ENCODE measurements at regions not wholly inside any gene's neighbourhood (a gene's known extent, or its start where the extent isn't known, plus 50 kb on each side); places are given as distances from the start of the nearest gene placed in this dataset.

GRCh38 chr10:109679478-109679877 is 243.8 kb downstream of the XPNPEP1 start:
- intact Hi-C loops (cut with DNase I; ENCODE audit: low total_unique reads): no loop called here
- H3K9me3 ChIP-seq: no peaks in the 10 kb centered on the region
- H3K36me3 ChIP-seq: no peaks in the 10 kb centered on the region
- no peak overlapping the region for H3K4me3 ChIP-seq
- H3K27me3 ChIP-seq: no peaks in the 10 kb centered on the region
- H3K27ac ChIP-seq: no peak overlapping the region
- no peak for TF ChIP-seq POLR2A (IDR thresholded peaks at IDR 0.05)
- no peak for TF ChIP-seq CTCF (IDR thresholded peaks at IDR 0.05)
- no peaks in the 10 kb centered on the region for H3K4me1 ChIP-seq
- no peak for DNase-seq

- H3K9me3 ChIP-seq: no peaks in the 10 kb centered on the region
- intact Hi-C loops (cut with DNase I; ENCODE audit: low total_unique reads): no loop called here
- H3K4me1 ChIP-seq: no peaks in the 10 kb centered on the region
- no peak overlapping the region for H3K27ac ChIP-seq
- no peak overlapping the region for H3K4me3 ChIP-seq
- no peaks in the 10 kb centered on the region for H3K27me3 ChIP-seq
- no peak for TF ChIP-seq POLR2A (IDR thresholded peaks at IDR 0.05)
- no peak for TF ChIP-seq CTCF (IDR thresholded peaks at IDR 0.05)
- H3K36me3 ChIP-seq: no peaks in the 10 kb centered on the region
- no peak for DNase-seq
Measured at GRCh38 chr10:109678857-109679256, 244.5 kb downstream of the XPNPEP1 start.

DNA sequence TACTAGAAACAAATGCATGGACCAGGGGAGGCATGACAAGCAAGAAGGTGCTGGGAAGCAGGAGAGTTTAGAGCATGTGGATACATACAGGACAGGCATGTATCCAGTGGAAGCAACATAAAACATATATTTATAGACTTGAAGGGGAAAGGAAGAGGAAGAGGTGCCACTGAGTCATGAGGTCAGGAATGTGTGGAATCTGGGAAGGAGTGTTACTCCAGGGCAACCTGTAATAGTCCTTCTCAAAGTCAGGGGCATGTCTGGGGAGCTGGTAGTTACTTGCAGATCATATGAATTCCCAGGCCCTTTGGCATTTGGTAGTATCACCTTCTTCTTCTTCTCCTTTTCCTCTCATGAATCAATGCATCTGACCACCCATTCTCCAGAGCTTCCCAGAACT is 246.6 kb downstream of the XPNPEP1 start:
- Histone ChIP-seq H3K4me3 (no peak overlapping the region), H3K27me3 (no peaks in the 10 kb centered on the region), H3K4me1 (no peaks in the 10 kb centered on the region), H3K36me3 (no peaks in the 10 kb centered on the region), H3K9me3 (no peaks in the 10 kb centered on the region), H3K27ac (no peak overlapping the region)
- no peak for DNase-seq
- intact Hi-C loops (cut with DNase I; ENCODE audit: low total_unique reads): no loop called here
- TF ChIP-seq POLR2A (IDR thresholded peaks at IDR 0.05): no peak
- no peak for TF ChIP-seq CTCF (IDR thresholded peaks at IDR 0.05)

GRCh38 chr10:109668703-109669102 is 254.6 kb downstream of the XPNPEP1 start:
- TF ChIP-seq CTCF (IDR thresholded peaks at IDR 0.05) (no peak), POLR2A (IDR thresholded peaks at IDR 0.05) (no peak)
- DNase-seq: no peak

DNA sequence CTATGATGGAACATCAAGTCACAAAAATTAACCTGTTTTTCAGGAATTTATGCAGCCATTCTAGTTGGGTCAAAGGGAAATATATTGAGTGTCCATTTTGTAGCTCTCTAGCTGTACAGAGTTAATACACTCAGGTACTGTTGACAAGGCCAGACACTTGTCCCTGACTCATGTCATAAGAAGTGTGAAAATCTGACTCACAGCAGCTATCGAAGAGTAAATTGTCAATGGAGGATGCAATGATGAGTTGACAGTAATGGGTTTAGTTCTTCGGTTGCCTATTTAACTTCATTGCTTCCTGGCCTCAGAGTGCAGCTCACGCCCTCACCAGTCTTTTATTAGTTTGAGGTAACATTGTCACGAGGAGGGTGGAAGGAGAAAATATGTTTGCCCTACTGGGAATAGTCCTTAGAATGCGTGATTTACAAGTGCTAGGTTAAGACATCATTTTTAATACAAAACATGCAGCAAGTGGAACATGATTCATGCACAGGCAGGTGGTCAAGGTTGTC is 255.1 kb downstream of the XPNPEP1 start:
- Histone ChIP-seq H3K9me3 (no peaks in the 10 kb centered on the region), H3K36me3 (no peaks in the 10 kb centered on the region), H3K27me3 (no peaks in the 10 kb centered on the region), H3K27ac (no peak overlapping the region), H3K4me3 (no peak overlapping the region), H3K4me1 (no peaks in the 10 kb centered on the region)
- intact Hi-C loops (cut with DNase I; ENCODE audit: low total_unique reads): no loop called here
- no peak for TF ChIP-seq POLR2A (IDR thresholded peaks at IDR 0.05)
- TF ChIP-seq CTCF (IDR thresholded peaks at IDR 0.05): no peak
- DNase-seq: no peak

More at GRCh38 chr10:109668703-109669102, 254.6 kb downstream of the XPNPEP1 start:
- Histone ChIP-seq H3K9me3 (no peaks in the 10 kb centered on the region), H3K4me1 (no peaks in the 10 kb centered on the region), H3K27me3 (no peaks in the 10 kb centered on the region), H3K36me3 (no peaks in the 10 kb centered on the region), H3K4me3 (no peak overlapping the region), H3K27ac (no peak overlapping the region)
- intact Hi-C loops (cut with DNase I; ENCODE audit: low total_unique reads): no loop called here

Measured in uterus (tissue), 3 donors.